ENCODE measurements at regions not wholly inside any gene's neighbourhood (a gene's known extent, or its start where the extent isn't known, plus 50 kb on each side); places are given as distances from the start of the nearest gene placed in this dataset.

- DNase-seq (ENCODE audit: low read depth, low spot score) (no peak), FAIRE-seq (no peak)
- H3K4me2 ChIP-seq (ENCODE audit: control insufficient read depth, extremely low read depth, insufficient read depth, low read depth, low read length) = no peak overlapping the region
- H3K27me3 ChIP-seq (ENCODE audit: control insufficient read depth, extremely low read depth, insufficient read depth, low read length) = no peaks in the 10 kb centered on the region
- TF ChIP-seq EZH2 (IDR thresholded peaks at IDR 0.05; ENCODE audit: low read length) (no peak), CTCF (optimal IDR thresholded peaks at IDR 0.05 in 1 of 3, IDR thresholded peaks at IDR 0.05 in 1 of 3, conservative IDR thresholded peaks at IDR 0.05 in 1 of 3; ENCODE audit: extremely low read depth in 1 of 3, insufficient read depth in 2 of 3, low read length in 3 of 3) (no peak)
- H3K4me1 ChIP-seq (ENCODE audit: control insufficient read depth, extremely low read depth, insufficient read depth, low read length) = no peaks in the 10 kb centered on the region
- H3K9ac ChIP-seq (ENCODE audit: control insufficient read depth, extremely low read depth, insufficient read depth, low read length) = no peak overlapping the region
- H3K27ac ChIP-seq (ENCODE audit: control insufficient read depth, insufficient read depth, low read length) = no peak overlapping the region
- H2AFZ ChIP-seq (ENCODE audit: control insufficient read depth, low read length) = no peak overlapping the region
- no peaks in the 10 kb centered on the region for H4K20me1 ChIP-seq (ENCODE audit: control insufficient read depth, extremely low read depth, insufficient read depth, low read length)
- no peaks in the 10 kb centered on the region for H3K36me3 ChIP-seq (ENCODE audit: control insufficient read depth in 2 of 2, extremely low read depth in 1 of 2, insufficient read depth in 2 of 2, low read length in 2 of 2)
- H3K9me3 ChIP-seq (ENCODE audit: control insufficient read depth, low read depth, low read length) = no peaks in the 10 kb centered on the region
- H3K79me2 ChIP-seq (ENCODE audit: control insufficient read depth, insufficient read depth, low read length) = no peaks in the 10 kb centered on the region
- H3K9me1 ChIP-seq (ENCODE audit: control insufficient read depth, extremely low read depth, insufficient read depth, low read length) = no peaks in the 10 kb centered on the region
- dilution Hi-C loops (cut with MboI; ENCODE audit: extremely low pct_ligation_motif_present, low sequenced_read_pairs) = no loop called here
- no peak overlapping the region for H3K4me3 ChIP-seq (ENCODE audit: control insufficient read depth in 2 of 3, extremely low read depth in 1 of 3, insufficient read depth in 2 of 3, low read depth in 1 of 3, low read length in 3 of 3)
Measured at GRCh38 chr4:11842620-11843263, 414.0 kb upstream of the HS3ST1 start.

GRCh38 chr4:11839889-11840288 is 411.2 kb upstream of the HS3ST1 start:
- DNase-seq (ENCODE audit: low read depth, low spot score) (no peak), FAIRE-seq (no peak)
- no peak overlapping the region for H3K4me3 ChIP-seq (ENCODE audit: control insufficient read depth in 2 of 3, extremely low read depth in 1 of 3, insufficient read depth in 2 of 3, low read depth in 1 of 3, low read length in 3 of 3)
- H3K9me3 ChIP-seq (ENCODE audit: control insufficient read depth, low read depth, low read length) = no peaks in the 10 kb centered on the region
- no peaks in the 10 kb centered on the region for H3K4me1 ChIP-seq (ENCODE audit: control insufficient read depth, extremely low read depth, insufficient read depth, low read length)
- H3K27ac ChIP-seq (ENCODE audit: control insufficient read depth, insufficient read depth, low read length) = no peak overlapping the region
- dilution Hi-C loops (cut with MboI; ENCODE audit: extremely low pct_ligation_motif_present, low sequenced_read_pairs) = no loop called here
- H3K4me2 ChIP-seq (ENCODE audit: control insufficient read depth, extremely low read depth, insufficient read depth, low read depth, low read length) = no peak overlapping the region
- H3K9me1 ChIP-seq (ENCODE audit: control insufficient read depth, extremely low read depth, insufficient read depth, low read length) = no peaks in the 10 kb centered on the region
- TF ChIP-seq CTCF (optimal IDR thresholded peaks at IDR 0.05 in 1 of 3, IDR thresholded peaks at IDR 0.05 in 1 of 3, conservative IDR thresholded peaks at IDR 0.05 in 1 of 3; ENCODE audit: extremely low read depth in 1 of 3, insufficient read depth in 2 of 3, low read length in 3 of 3) (no peak), EZH2 (IDR thresholded peaks at IDR 0.05; ENCODE audit: low read length) (no peak)
- no peak overlapping the region for H2AFZ ChIP-seq (ENCODE audit: control insufficient read depth, low read length)
- no peaks in the 10 kb centered on the region for H3K79me2 ChIP-seq (ENCODE audit: control insufficient read depth, insufficient read depth, low read length)
- no peaks in the 10 kb centered on the region for H3K27me3 ChIP-seq (ENCODE audit: control insufficient read depth, extremely low read depth, insufficient read depth, low read length)
- no peaks in the 10 kb centered on the region for H3K36me3 ChIP-seq (ENCODE audit: control insufficient read depth in 2 of 2, extremely low read depth in 1 of 2, insufficient read depth in 2 of 2, low read length in 2 of 2)
- H3K9ac ChIP-seq (ENCODE audit: control insufficient read depth, extremely low read depth, insufficient read depth, low read length) = no peak overlapping the region
- no peaks in the 10 kb centered on the region for H4K20me1 ChIP-seq (ENCODE audit: control insufficient read depth, extremely low read depth, insufficient read depth, low read length)

Data from keratinocyte (primary cell).